NCI-H510A (cell line): ENCODE measurements at regions not wholly inside any gene's neighbourhood (a gene's known extent, or its start where the extent isn't known, plus 50 kb on each side); places are given as distances from the start of the nearest gene placed in this dataset.
"Not testable (repeated sequence)": the region's sequence is repeated elsewhere in the genome, so short reads cannot be mapped to it uniquely, and the experiment has no call there.

Experiments
- DNase-seq: peaks from one replicate; lab custom pipeline; 2025; lab: John Stamatoyannopoulos, UW

DNA sequence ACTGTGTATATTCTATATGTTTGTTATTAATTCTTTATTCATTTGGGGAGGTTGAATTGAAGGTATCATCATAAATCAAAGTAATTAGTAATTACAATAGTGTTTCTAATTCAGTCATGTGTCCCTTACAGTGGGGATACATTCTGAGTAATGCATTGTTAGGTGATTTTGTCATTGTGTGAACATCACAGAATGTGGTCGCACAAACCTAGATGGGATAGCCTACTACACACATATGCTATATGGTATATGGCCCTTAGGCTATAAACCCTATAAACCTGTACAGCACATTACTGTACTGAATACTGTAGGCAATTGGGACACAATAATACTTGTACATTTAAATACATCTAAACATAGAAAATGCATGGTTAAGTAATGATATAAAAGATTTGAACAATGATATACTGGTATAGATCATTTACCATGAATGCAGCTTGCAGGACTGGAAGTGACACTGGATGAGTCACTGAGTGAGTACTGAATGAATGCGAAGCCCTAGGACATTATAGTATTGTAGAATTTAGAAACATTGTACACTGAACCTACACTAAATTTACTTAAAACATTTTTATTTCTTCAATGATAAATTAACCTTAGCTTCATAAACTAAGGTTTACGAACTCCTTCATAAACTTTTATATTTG lies 936.2 kb upstream of the CHORDC1 start:
- no peak for DNase-seq

DNA sequence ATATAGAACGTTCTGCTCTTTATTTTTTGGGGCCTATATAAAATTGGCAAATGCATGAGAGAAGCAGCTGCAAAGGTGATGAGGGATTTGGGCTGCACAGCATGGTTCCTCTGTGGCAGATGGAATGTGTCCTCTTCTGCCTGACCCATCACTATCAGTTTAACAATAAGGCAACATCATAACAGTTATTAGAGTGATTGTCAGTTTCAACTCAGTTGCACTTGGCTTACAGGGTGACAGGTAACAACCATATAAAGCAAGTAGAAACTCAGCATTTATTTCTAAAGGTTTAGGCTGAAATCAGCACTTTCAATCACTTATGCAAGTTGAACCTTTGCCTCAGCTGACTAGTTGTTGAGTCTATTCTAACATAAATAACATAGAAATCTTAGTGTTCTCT lies 935.4 kb upstream of the CHORDC1 start:
- DNase-seq: no peak

DNA sequence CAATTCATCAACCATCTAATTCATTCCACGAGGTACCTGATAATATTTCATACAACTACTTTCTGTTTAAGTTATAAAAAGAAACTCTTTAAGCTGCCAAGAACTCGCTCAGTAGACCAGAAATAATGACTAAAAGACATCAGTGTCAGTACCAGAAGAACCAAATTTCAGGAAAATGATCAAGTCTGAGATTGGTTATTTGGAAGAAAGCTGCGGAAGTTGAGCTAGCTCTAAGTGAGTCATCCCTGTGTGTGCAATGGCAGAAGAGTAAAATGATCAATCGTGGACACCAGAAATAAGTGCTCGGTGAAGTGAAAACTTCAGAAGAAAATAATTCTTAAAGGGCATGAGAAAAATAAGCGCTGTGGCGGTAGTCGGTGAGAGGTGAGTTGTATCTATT lies 933.2 kb upstream of the CHORDC1 start:
- DNase-seq: no peak

DNA sequence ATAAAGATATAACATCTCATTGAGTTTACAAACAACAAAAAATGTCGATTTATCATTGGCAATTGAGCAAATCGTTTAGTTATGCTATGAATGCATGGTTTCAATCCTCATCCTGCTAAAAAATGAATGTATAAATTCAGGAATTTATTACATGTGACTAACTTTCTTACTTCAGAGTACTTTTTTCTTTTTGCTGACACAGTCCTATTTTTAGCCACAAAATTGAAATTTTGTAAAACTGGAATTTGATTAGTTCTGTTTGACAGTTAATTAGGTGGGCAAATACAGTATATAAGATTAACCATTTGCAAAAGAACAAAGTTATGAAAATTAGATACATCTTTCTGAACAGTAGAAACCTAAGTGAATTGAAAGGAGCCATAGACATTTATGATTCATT lies 925.0 kb upstream of the CHORDC1 start:
- DNase-seq: no peak

DNA sequence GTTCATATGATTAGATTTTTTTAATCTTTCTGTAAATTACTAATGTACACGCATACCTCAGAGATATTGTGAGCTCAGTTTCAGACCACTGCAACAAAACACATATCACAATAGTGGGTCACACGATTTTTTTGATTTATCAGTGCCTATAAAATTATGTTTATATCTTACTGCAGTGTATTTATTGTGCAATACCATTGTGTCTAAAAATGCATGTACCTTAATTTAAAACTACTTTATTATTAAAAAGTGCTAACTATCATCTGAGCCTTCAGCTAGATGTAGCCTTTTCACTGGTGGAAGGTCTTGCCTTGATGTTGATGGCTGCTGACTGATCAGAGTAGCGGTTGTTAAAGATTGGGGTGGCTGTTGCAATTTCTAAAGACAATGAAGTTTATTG lies 918.8 kb upstream of the CHORDC1 start:
- no peak for DNase-seq

DNA sequence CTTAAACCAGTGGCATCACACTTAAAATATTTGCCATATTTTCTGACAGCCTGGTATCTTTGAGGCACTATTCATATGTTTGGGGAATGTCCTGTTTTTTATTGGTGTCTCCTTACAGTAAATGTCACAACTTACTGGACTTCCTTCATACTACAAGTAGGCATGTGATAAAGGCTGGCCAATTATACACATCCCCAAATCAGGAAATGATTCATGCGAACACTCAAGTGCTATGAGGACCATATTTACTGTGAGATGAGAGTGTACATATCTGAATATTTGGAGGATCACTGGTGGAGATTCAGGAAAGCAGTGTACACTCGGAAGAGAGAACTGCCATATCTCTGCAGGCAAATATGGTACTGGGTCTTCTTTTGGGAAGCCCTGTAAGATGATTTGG lies 913.8 kb upstream of the CHORDC1 start:
- no peak for DNase-seq

DNA sequence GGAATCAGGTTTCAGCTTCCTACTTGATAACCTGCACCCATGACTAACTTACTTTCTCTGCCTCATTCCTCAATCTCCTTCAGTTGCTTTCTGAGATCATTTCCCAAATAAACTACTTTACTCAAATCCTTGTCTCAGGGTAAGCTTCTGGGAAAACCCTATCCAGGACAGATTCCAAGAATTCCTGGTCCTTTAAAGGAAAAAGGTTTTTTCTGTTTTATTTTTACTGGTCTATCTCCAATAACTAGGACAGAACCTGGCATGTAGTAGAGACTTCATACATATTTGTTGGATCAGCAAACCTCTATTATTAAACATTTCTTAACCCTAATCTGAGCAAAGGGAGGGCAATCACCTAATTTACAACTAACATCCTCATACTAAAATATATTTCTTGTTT lies 910.5 kb upstream of the CHORDC1 start:
- no peak for DNase-seq

DNA sequence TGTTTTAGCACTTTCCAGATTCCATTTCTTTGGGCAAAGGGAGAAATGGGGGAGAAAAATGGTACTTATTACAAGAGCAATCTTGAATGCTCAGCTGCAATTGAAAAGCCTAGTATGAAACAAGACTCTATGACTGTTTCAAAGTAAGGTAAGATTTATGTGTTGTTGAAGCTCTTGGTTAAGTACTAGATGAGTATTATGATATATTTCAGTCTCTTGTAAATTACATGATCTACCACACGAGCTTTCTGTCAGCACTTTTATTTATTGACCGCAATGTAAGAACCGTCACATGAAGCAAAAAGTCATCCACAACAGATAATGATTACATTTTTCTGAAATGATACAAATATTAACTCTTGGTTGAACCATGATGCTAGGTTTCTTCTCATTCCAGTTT lies 906.7 kb upstream of the CHORDC1 start:
- DNase-seq: no peak

DNA sequence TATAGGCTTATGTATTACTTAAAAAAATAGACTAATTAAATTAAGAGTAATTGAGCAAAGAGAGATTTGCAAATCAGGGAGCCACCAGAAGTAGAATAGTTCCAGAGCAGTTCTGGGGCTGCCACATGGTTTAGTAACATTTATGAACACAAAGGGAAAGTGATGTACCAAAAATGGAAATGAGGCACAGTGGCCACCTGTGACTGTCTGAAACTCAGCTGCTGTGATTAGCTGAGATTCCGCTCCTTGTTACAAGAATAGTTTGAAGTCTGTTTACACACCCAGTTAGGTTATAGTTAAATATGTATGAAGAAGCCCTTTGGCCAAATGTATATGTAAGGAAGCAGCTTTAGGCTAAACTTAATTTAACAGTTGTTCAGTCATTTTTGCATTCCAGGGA lies 901.5 kb upstream of the CHORDC1 start:
- DNase-seq: no peak

DNA sequence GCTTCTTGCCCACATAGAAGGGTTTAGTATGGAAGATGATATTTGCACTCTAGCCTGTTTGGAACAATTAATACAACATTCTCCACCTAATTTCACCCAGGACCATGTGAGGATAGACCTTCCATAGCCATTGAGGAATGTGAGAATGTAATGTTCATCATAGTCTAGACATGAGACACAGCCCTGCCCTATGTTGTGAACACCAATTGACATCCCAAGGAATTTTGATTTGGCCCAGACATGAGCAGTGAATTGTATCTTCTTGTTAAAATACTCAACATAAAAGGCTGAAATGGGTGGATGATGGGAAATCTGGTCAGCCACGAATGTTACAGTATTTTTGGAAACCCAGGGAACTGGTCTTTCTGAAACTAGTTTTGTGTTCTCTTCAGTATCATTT lies 892.3 kb upstream of the CHORDC1 start:
- no peak for DNase-seq

DNA sequence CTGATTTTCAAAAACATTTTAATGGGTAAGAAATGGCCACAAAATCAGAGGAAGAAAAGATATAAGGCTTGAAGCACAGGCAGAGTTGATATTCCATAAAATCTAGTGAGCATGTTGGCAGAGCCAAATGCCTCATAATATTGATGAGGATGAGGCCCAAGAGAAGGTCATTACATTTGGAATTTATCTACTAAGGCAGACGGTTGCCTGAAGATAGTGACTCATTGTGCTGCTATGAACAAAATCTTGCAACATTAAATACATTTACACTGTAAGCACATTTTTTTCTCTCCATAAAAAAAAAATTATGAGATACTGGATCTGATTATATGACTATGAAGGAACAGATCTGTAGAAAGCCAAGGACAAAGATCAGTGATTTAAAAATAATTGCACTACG lies 881.4 kb upstream of the CHORDC1 start:
- DNase-seq: no peak

DNA sequence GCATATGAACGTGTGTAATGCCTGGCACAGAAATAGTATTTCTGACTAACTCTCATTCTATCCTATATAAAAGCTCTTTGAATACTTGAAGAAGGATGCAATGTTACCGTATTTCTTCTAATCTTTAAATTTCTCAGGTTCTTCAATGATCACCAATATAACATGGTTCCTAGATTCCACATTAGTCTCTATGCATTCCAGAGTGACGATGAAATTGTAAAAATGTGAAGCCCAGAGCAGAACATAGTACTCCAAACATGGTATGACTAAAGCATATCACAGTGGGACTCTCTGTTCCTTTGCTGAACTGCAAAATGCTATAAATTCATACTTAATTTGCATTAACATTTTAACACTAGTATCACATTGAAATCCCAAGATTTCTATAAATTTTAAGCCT lies 877.6 kb upstream of the CHORDC1 start:
- no peak for DNase-seq

DNA sequence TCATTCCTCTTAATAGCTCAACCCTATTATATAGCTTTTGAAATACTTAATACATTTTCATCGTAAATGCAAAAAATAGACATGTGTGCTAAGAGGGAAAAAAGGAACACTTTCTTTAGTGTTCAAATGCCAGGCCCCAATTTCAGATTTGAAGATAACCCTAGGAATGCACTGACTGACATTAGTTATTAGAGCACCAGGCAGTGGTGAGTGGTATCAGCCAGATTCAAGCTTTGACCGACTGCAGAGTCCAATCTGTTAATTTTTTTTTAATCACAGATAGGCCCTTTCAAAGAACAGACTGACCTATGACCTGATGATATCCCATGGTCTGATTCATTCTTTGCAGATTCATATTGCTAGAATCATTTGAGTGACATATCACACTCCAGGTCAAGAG lies 874.2 kb upstream of the CHORDC1 start:
- DNase-seq: no peak

DNA sequence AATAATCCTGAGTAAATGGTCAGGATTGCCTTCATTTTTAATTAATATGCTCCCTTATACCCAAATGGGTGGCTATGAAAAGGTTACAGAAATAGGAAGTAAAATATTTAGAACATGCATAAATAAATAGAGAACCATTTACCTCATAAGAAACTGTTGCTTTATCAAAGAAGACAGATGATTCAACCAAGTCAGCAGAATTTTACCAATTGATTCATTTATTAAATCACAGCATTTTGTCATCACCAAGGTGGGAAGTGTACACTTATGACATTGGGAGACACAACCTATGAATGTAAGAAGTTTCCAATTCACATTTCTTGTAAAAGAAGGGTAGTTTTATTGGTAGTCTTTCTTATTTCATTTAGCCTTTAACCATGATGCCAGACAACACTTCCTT lies 870.3 kb upstream of the CHORDC1 start:
- no peak for DNase-seq

DNA sequence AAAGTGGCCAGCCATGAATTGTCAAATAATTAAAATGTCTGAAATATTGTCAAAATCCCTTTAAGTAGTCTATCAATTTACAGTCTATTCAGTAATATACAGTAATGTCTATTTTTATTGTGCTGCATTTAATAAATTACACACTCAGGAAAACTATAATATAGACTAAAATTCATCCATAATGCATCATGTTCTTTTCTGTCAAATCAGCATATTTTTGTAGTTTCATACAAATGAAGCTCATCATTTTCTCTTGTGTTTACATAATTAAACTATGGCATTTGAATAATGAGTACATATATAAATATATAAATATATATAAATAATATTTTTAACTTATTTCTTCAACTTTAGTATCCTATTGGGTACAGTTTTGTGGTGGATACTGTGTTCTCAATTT lies 868.7 kb upstream of the CHORDC1 start:
- no peak for DNase-seq

DNA sequence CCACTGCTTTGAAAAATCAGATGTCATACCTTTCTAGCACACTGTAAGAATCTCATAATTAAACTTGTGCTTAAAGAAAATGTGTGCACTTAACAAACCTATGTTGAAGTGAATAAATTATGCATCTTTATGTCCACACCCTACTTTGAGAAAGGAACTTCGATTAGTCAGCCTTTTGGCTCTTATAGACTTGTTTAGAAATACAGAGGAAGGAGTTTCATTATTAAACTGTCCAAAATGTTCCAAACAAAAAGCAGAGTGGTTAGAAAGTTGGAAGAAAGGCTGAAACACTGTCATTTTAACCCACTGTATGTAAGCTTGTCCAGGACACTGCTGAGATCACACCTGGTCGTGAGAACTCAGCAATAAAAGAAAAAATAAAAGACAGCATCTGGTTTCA lies 863.2 kb upstream of the CHORDC1 start:
- DNase-seq: no peak

DNA sequence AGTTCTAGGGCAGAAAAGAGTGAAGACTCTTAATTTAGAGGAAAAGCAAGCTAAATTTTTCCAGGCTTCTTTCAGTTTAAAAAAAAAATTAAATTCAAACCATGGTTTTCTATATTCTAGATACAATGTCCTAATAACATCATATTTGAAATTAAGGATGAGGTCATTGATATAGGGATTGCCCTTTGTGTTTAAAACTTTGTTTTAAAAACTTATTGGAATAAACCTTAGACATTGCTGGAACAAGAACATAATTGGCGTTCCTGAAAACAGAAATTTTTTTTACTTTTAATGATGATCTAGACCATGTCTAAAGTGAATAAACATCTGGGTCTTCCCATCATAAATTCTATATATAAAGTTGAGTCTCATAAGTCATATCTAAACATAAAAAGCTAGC lies 859.4 kb upstream of the CHORDC1 start:
- no peak for DNase-seq

DNA sequence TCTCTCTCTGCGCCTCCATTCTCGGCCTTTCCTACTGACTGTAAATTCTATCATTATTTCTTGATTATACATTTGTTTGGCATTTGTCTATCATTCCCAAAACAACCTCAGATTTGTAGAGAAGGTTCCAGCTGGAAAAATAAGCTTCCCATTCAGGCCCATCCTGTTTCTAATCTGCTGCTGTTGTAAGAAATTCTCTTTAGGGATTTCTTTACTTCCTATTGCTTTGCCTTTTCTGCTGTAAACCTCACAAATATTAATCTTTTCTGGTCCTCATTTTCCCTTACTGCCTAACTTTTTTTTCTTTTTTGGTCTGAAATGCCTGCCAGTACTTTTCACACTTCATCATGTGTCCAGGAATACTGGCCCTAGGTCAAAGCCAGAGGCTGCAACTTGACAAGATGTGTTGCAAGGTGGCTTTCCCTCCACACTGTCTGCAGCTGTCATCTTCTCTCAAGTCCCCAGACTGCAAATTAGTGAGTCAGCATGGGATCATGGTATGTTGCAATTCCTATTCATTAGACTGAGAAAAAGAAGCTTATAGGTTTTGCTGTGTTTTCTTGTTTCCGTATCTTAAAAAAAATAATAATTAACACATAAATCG lies 858.7 kb upstream of the CHORDC1 start:
- no peak for DNase-seq

DNA sequence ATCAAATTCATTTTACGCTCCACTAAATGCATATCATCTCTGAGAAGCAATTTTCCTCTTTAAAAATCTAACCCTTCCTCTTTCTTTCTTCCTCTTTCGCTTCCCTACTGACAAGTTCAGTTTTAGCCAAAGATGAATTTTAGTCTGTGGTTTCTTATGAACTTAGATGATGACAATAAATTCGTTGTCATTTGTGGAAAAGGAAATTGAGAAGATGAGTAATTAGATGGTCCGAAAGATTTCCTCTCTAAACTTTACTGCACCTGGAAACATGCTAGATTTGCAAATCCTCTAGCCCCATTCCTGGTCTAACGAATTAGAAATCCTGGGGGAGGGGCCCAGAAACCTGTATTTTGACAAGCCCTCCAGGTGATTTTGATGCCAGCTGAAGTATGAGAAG lies 855.4 kb upstream of the CHORDC1 start:
- no peak for DNase-seq

DNA sequence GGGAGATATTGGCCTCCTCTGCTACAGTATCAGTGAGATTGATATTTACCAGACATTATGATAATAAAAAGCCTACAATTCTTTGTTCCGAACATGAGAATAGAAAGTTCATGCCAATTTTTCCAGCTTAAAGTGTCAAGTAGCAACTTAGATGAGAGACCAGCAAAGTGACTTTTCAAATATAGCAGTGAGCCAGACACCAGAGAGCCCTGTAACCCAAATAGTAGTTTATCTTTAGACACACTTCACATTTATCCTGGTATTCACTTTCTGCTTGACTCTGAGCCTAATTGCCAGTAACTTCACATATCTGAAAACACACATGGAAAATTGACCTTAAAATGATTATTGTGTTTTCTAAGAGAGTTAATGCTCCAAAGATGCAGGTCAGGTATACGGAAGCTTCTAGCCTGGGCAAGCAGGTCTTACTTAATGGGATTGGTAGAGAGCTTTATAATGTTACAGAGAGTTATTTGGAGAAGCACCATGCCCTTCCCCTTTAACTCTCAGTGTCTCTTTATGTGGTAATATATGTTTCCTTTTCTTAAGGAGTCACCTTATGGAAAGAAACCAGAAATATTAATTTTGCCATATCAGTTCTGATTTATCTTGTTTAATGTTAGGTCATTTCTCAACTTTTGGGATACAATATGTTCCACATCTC lies 852.3 kb upstream of the CHORDC1 start:
- no peak for DNase-seq

DNA sequence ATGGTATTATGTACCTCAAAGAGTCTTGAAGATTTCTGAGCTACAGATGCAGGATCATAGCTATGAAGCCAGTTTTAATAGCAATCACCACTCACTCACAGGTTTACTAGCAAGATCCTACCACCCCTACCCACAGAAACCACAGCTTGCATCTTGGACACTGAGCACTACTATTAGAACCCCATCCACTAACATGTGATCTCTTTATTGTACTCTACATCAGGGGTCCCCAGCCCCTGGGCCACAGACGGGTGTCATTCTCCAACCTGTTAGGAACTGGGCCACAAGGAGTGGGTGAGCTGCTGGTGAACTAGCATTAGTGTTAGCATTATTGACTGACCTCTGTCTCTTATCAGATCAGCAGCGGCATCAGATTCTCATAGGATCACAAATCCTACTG lies 844.8 kb upstream of the CHORDC1 start:
- no peak for DNase-seq

DNA sequence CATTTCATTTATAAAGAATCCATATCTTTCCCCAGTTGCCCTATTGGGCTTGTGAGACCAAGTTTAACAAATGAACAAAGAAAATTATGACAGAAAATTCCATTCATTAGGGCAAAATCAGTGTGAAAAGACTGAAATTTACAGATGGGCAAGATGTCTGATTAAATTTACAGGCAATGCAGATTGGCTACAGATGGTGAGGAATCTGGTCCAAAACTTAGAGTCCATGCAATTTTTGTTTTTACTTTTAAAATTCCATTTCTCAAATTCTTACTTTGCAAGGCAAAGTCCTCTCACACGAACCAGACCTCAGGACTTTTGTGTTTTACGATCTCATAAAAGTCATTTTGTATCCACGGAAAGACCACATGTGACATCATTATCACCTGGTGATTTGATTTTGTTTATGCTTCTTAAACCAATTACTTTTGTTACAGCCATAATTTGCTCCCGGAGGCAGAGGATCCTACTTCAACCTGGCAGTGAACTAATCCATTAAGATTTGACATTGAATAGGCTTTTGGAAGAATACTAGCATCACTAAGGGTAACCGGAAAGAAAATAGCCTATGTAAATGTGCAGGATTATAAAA lies 843.7 kb upstream of the CHORDC1 start:
- DNase-seq: no peak

DNA sequence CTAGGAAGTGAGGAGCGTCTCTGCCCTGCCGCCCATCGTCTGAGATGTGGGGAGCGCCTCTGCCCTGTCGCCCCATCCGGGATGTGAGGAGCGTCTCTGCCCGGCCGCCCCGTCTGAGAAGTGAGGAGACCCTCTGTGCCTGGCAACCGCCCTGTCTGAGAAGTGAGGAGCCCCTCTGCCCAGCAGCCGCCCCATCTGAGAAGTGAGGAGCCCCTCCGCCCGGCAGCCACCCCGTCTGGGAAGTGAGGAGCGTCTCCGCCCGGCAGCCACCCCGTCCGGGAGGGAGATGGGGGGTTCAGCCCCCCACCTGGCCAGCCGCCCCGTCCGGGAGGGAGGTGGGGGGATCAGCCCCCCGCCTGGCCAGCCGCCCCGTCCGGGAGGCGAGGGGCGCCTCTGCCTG lies 840.5 kb upstream of the CHORDC1 start:
- not testable (repeated sequence) for DNase-seq

DNA sequence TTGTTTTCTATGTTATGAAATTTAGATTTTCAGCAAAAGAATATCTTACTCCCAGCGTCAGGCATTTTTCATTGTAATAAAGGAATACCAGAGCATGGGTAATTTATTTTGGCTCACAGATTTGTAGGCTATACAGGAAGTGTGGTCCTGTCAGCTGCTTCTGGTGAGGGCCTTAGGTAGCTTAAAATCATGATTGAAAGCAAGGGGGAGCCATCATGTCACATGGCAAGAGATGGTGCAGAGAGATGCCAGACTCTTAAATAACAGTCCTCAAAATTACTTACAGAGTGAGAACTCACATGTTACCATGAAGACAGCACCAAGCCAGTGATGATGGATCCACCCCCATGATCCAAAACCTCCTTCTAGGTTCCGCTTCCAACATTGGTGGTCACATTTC lies 825.0 kb upstream of the CHORDC1 start:
- DNase-seq: no peak
